HepG2 (cell line): ENCODE measurements at regions not wholly inside any gene's neighbourhood (a gene's known extent, or its start where the extent isn't known, plus 50 kb on each side); places are given as distances from the start of the nearest gene placed in this dataset.

ENCODE experiments used
- ATAC-seq: fragments of 200-7000 bp; cut with Tn5 transposase; 3 replicates; pipeline ENCODE4 v1.9.1; 2020; ENCODE audit warnings: mild to moderate bottlenecking, moderate library complexity
- BruUV-seq: library from RNA; stranded (reverse); fragments of 400-500 nt; replicated peaks from 2 replicates; lab custom pipeline; 2021; lab: Mats Ljungman, UMichigan
- CTCF ChIA-PET: fragments of 300-600 bp; formaldehyde crosslinking; extraction: SDS; loops from one replicate; lab custom pipeline; 2021; ENCODE audit warnings: low total read pairs, inconsistent platforms, low intra/inter-chr PET ratio; lab: Yijun Ruan, JAX
- POLR2A ChIA-PET: fragments of 350-600 bp; sonication (Branson Sonifier 250); formaldehyde crosslinking; loops from one replicate; lab custom pipeline; 2020; ENCODE audit warnings: antibody characterized with exemption, inconsistent platforms; lab: Yijun Ruan, JAX
- DNase-seq: peaks from one replicate; pipeline ENCODE4 v3.0.0-alpha.2; 2015; ENCODE audit warnings: low spot score
- FAIRE-seq: peaks from 3 replicates; lab custom pipeline; 2011; peaks lifted over from hg19 to GRCh38; lab: Jason Lieb, UNC
- H2AFZ ChIP-seq: one replicate; pipeline ENCODE4 v1.6.1; 2011; ENCODE audit warnings: low read length, inconsistent platforms
- H3K27ac ChIP-seq: fragments of 300-600 bp; 3 replicates; pipeline ENCODE4 v1.8.0; 2011; ENCODE audit warnings: mixed run types, mild to moderate bottlenecking, mixed read lengths, low read length, inconsistent platforms; ENCODE audit not compliant: insufficient read depth; ENCODE audit errors: extremely low read length
- H3K27me3 ChIP-seq, 2 experiments: fragments of 200-600 bp in 1 of 2; 2 replicates in 1 of 2; 3 replicates in 1 of 2; pipeline versions ENCODE4 v1.6.0 to v1.8.0; 2011; ENCODE audit warnings: low read length in 2 of 2, mild to moderate bottlenecking in 2 of 2, moderate library complexity in 2 of 2, inconsistent platforms in 1 of 2; ENCODE audit not compliant: insufficient read depth in 2 of 2, control insufficient read depth in 1 of 2
- H3K36me3 ChIP-seq, 2 experiments: fragments of 200-600 bp in 1 of 2; replicated peaks in 1 of 2; 2 replicates in 1 of 2; 3 replicates in 1 of 2; pipeline versions ENCODE4 v1.5.1 to v1.8.0; 2011; ENCODE audit warnings: low read length in 2 of 2, inconsistent platforms in 1 of 2; ENCODE audit not compliant: insufficient read depth in 2 of 2, control insufficient read depth in 1 of 2
- H3K4me1 ChIP-seq: 2 replicates; pipeline ENCODE4 v1.5.1; 2012; ENCODE audit warnings: low read length, inconsistent platforms; ENCODE audit not compliant: insufficient read depth
- H3K4me2 ChIP-seq: 2 replicates; pipeline ENCODE4 v1.6.0; 2011; ENCODE audit warnings: low read depth, low read length, inconsistent platforms
- H3K4me3 ChIP-seq, 3 experiments: fragments of 200-600 bp in 1 of 3; sonication (generic), shearing (Covaris generic) in 1 of 3; replicated peaks in 1 of 3; 2 replicates each; pipeline ENCODE4 v1.5.1; 2011 to 2016; ENCODE audit warnings: low read length in 3 of 3, inconsistent platforms in 2 of 3, low read depth in 2 of 3, mild to moderate bottlenecking in 2 of 3, control low read depth in 1 of 3, mixed read lengths in 1 of 3; ENCODE audit not compliant: insufficient read depth in 1 of 3
- H3K79me2 ChIP-seq: one replicate; pipeline ENCODE4 v1.6.1; 2011; ENCODE audit warnings: low read length, inconsistent platforms; ENCODE audit not compliant: insufficient read depth
- H3K9ac ChIP-seq: 2 replicates; pipeline ENCODE4 v1.6.0; 2011; ENCODE audit warnings: mild to moderate bottlenecking, low read depth, low read length, inconsistent platforms; ENCODE audit not compliant: insufficient read depth
- H3K9me3 ChIP-seq: 2 replicates; pipeline ENCODE4 v1.5.1; 2012; ENCODE audit warnings: mild to moderate bottlenecking, low read length
- H4K20me1 ChIP-seq: 2 replicates; pipeline ENCODE4 v1.6.0; 2011; ENCODE audit warnings: inconsistent platforms, mild to moderate bottlenecking, low read length, moderate library complexity; ENCODE audit not compliant: insufficient read depth
- ATF7 ChIP-seq, 2 experiments: fragments of 450-650 bp in 1 of 2; sonication (generic) in 1 of 2; formaldehyde crosslinking in 1 of 2; IDR thresholded peaks; 2 replicates each; pipeline versions ENCODE4 v1.4.0 to v1.6.1; 2016 to 2020; ENCODE audit warnings: antibody characterized with exemption in 1 of 2, mild to moderate bottlenecking in 1 of 2, missing genetic modification reagents in 1 of 2
- CENPBD1 ChIP-seq: sonication (generic); formaldehyde crosslinking; IDR thresholded peaks from 2 replicates; pipeline ENCODE4 v1.8.0; 2022; ENCODE audit warnings: missing genetic modification reagents, low read depth, mild to moderate bottlenecking, borderline replicate concordance
- DMAP1 ChIP-seq: IDR thresholded peaks from 2 replicates; pipeline ENCODE4 v1.6.1; 2016
- FOXJ3 ChIP-seq: sonication (generic); formaldehyde crosslinking; IDR thresholded peaks from 2 replicates; pipeline ENCODE4 v1.4.0; 2020; ENCODE audit warnings: missing genetic modification reagents, mild to moderate bottlenecking, borderline replicate concordance
- MAFF ChIP-seq: IDR thresholded peaks from 2 replicates; pipeline ENCODE4 v1.6.1; 2011; ENCODE audit warnings: low read depth, low read length, improper control_type of control experiment
- MAFK ChIP-seq, 2 experiments: IDR thresholded peaks in 1 of 2; conservative IDR thresholded peaks in 1 of 2; 2 replicates each; pipeline ENCODE4 v1.6.1; 2011; ENCODE audit warnings: improper control_type of control experiment in 2 of 2, low read length in 2 of 2
- SRSF4 ChIP-seq: fragments of 200-400 bp; formaldehyde crosslinking; IDR thresholded peaks from one replicate; pipeline ENCODE4 v1.6.1; 2018; ENCODE audit warnings: mild to moderate bottlenecking, low read depth, low read length, moderate library complexity; ENCODE audit not compliant: poor library complexity, severe bottlenecking
- XRCC5 ChIP-seq: fragments of 200-400 bp; formaldehyde crosslinking; optimal IDR thresholded peaks from 2 replicates; pipeline ENCODE3; 2017; ENCODE audit warnings: mild to moderate bottlenecking, low read length
- ZBTB42 ChIP-seq: sonication (generic); formaldehyde crosslinking; IDR thresholded peaks from 2 replicates; pipeline ENCODE4 v1.5.0; 2020; ENCODE audit warnings: mild to moderate bottlenecking, missing genetic modification reagents
- ZNF18 ChIP-seq: sonication (generic); formaldehyde crosslinking; IDR thresholded peaks from 2 replicates; pipeline ENCODE4 v1.8.0; 2022; ENCODE audit warnings: mild to moderate bottlenecking, missing genetic modification reagents; ENCODE audit not compliant: insufficient replicate concordance
- ZNF329 ChIP-seq: sonication (generic); formaldehyde crosslinking; IDR thresholded peaks from 2 replicates; pipeline ENCODE4 v1.9.0; 2021; ENCODE audit warnings: low read depth, mild to moderate bottlenecking, missing genetic modification reagents
- ZNF564 ChIP-seq: sonication (generic); formaldehyde crosslinking; IDR thresholded peaks from 2 replicates; pipeline ENCODE4 v1.8.1; 2023; ENCODE audit warnings: mild to moderate bottlenecking, missing genetic modification reagents
- ZNF616 ChIP-seq: sonication (generic); formaldehyde crosslinking; IDR thresholded peaks from 2 replicates; pipeline ENCODE4 v1.5.0; 2020; ENCODE audit warnings: low read depth, mild to moderate bottlenecking, missing genetic modification reagents
- ZNF766 ChIP-seq: sonication (generic); formaldehyde crosslinking; IDR thresholded peaks from 2 replicates; pipeline ENCODE4 v1.5.0; 2020; ENCODE audit warnings: missing genetic modification reagents, borderline replicate concordance
- ZNF883 ChIP-seq: sonication (generic); formaldehyde crosslinking; IDR thresholded peaks from 2 replicates; pipeline ENCODE4 v1.5.1; 2020; ENCODE audit warnings: mild to moderate bottlenecking, missing genetic modification reagents; ENCODE audit errors: not compliant biosample characterization
- WGBS: methylation state at CpG from one replicate; pipeline ENCODE4 v1.1.6; 2017; ENCODE audit warnings: low lambda C conversion rate; 5-methylcytosine and 5-hydroxymethylcytosine counted together
- in situ Hi-C: cut with HindIII; loops from 2 replicates; pipeline ENCODE4 v1.10.0; 2017; ENCODE audit warnings: low pct_unique_long_range_greater_than_20kb; ENCODE audit not compliant: extremely low pct_ligation_motif_present
- intact Hi-C: fragments of 100-400 bp; cut with micrococcal nuclease; formaldehyde crosslinking; loops from one replicate; pipeline ENCODE4 v1.10.0; 2022; ENCODE audit not compliant: unreplicated experiment
- TF ChIP-seq, protein P1 (sequence below): IDR thresholded peaks from 2 replicates; pipeline ENCODE4 v1.6.1; 2016
- TF ChIP-seq, protein P2 (sequence below): sonication (generic); formaldehyde crosslinking; IDR thresholded peaks from 2 replicates; pipeline ENCODE4 v1.9.0; 2022; ENCODE audit warnings: missing genetic modification reagents, mild to moderate bottlenecking, borderline replicate concordance
- TF ChIP-seq, protein P3 (sequence below): sonication (generic); formaldehyde crosslinking; IDR thresholded peaks from 2 replicates; pipeline ENCODE4 v1.5.0; 2020; ENCODE audit warnings: mild to moderate bottlenecking, missing genetic modification reagents

DNA sequence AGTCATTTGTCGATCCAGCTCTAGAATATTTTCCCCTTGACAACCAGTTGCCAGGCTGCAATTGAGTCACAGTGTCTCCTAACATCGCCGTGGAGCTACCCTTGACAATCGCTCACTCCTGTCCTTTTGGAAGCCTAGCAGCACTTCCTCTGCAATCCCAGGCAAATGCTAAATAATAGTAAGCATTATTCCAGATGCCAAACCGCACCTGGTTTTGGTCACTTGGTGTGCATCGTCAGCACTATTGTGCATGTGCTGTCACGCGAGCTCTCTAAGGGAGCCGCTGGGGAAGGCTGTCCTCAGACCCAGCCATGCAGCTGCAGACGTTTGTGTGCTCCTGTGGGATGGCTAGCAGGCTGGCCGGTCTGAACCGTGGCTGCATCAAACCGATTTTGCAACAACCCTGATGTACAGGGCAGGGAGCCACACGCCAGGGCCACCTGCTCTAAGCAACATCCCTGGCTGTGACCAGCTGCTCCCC is 549.5 kb upstream of the ID2 start (continued):
- TF ChIP-seq ZNF883 (CRISPR knock-in tag) (peak; percentile 30), MAFF (peak; percentile 75), FOXJ3 (no peak), MAFK (conservative IDR thresholded peaks at IDR 0.05 in 1 of 2, IDR thresholded peaks at IDR 0.05 in 1 of 2; ENCODE audit: low read length in 2 of 2) (peak; percentile 78 to 83), ZNF766 (no peak)

DNA sequence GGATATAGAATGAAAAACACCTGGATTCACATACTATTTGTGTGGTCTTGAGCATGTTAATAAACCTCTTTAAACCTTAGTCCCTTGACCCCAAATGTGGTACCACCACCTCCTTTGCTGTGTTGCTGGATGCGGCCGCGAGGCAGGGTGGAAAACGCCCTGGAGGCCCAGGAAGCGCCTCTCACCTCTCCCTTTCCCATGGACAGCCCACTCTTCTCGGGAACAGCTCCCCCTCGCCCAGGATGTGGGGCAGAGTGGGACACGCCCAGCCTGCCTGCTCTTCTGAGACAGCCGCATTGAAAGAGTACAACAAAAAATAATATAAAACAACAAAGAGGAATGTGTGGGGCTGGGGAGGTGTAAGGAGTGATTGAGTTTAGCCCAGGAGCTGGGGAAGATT is 549.0 kb upstream of the ID2 start:
- no peak overlapping the region for H3K4me2 ChIP-seq
- no peaks in the 10 kb centered on the region for H3K36me3 ChIP-seq
- H3K79me2 ChIP-seq: no peaks in the 10 kb centered on the region
- FAIRE-seq (no peak), ATAC-seq (no peak; the same call in 2 of the 3 replicates), DNase-seq (no peak)
- 97% methylated on average over 9 of the region's 9 CpGs for WGBS
- H3K9me3 ChIP-seq: no peaks in the 10 kb centered on the region
- H3K4me1 ChIP-seq: peaks cover 45% of the 10 kb centered on the region
- intact Hi-C loops (no loop called here), in situ Hi-C loops (no loop called here)
- H3K4me3 ChIP-seq: no peak overlapping the region
- no peak overlapping the region for H2AFZ ChIP-seq
- no peaks in the 10 kb centered on the region for H3K27me3 ChIP-seq
- ChIA-PET POLR2A (no interaction called here), CTCF (no interaction called here)
- BruUV-seq: no TSS peak
- no peak overlapping the region for H3K27ac ChIP-seq
- no peaks in the 10 kb centered on the region for H4K20me1 ChIP-seq
- H3K9ac ChIP-seq: no peak overlapping the region
- TF ChIP-seq ZNF616 (CRISPR knock-in tag) (no peak), CENPBD1 (CRISPR knock-in tag) (no peak), ZNF18 (peak; percentile 26), ZNF564 (no peak), ZBTB42 (CRISPR knock-in tag) (no peak), XRCC5 (no peak), ZNF329 (CRISPR knock-in tag) (no peak), SRSF4 (no peak), DMAP1 (CRISPR knock-in tag) (no peak), ATF7 (IDR thresholded peaks at IDR 0.05) (no peak), ATF7 (CRISPR knock-in tag; IDR thresholded peaks at IDR 0.05) (no peak)
- TF ChIP-seq, protein P1, sequence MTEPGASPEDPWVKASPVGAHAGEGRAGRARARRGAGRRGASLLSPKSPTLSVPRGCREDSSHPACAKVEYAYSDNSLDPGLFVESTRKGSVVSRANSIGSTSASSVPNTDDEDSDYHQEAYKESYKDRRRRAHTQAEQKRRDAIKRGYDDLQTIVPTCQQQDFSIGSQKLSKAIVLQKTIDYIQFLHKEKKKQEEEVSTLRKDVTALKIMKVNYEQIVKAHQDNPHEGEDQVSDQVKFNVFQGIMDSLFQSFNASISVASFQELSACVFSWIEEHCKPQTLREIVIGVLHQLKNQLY (CRISPR knock-in tag): no peak
- TF ChIP-seq, protein P2, sequence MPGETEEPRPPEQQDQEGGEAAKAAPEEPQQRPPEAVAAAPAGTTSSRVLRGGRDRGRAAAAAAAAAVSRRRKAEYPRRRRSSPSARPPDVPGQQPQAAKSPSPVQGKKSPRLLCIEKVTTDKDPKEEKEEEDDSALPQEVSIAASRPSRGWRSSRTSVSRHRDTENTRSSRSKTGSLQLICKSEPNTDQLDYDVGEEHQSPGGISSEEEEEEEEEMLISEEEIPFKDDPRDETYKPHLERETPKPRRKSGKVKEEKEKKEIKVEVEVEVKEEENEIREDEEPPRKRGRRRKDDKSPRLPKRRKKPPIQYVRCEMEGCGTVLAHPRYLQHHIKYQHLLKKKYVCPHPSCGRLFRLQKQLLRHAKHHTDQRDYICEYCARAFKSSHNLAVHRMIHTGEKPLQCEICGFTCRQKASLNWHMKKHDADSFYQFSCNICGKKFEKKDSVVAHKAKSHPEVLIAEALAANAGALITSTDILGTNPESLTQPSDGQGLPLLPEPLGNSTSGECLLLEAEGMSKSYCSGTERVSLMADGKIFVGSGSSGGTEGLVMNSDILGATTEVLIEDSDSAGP (CRISPR knock-in tag): no peak
- TF ChIP-seq, protein P3, sequence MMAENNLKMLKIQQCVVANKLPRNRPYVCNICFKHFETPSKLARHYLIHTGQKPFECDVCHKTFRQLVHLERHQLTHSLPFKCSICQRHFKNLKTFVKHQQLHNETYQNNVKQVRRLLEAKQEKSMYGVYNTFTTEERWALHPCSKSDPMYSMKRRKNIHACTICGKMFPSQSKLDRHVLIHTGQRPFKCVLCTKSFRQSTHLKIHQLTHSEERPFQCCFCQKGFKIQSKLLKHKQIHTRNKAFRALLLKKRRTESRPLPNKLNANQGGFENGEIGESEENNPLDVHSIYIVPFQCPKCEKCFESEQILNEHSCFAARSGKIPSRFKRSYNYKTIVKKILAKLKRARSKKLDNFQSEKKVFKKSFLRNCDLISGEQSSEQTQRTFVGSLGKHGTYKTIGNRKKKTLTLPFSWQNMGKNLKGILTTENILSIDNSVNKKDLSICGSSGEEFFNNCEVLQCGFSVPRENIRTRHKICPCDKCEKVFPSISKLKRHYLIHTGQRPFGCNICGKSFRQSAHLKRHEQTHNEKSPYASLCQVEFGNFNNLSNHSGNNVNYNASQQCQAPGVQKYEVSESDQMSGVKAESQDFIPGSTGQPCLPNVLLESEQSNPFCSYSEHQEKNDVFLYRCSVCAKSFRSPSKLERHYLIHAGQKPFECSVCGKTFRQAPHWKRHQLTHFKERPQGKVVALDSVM (CRISPR knock-in tag): no peak
